Colonic mucosa (tissue), 4 donors: ENCODE measurements at regions not wholly inside any gene's neighbourhood (a gene's known extent, or its start where the extent isn't known, plus 50 kb on each side); places are given as distances from the start of the nearest gene placed in this dataset.

Experiments used
- DNase-seq: peaks from one replicate; pipeline ENCODE4 v3.0.0-alpha.2; 2020
- H3K27ac ChIP-seq: fragments of 200-600 bp; one replicate; pipeline ENCODE4 v1.8.0; 2021
- H3K27me3 ChIP-seq: fragments of 200-600 bp; one replicate; pipeline ENCODE4 v1.8.0; 2021
- H3K36me3 ChIP-seq: fragments of 200-600 bp; one replicate; pipeline ENCODE4 v1.8.0; 2021
- H3K4me1 ChIP-seq: fragments of 200-600 bp; one replicate; pipeline ENCODE4 v1.8.0; 2021; ENCODE audit warnings: mild to moderate bottlenecking
- H3K4me3 ChIP-seq: fragments of 200-600 bp; one replicate; pipeline ENCODE4 v1.8.0; 2021
- H3K9ac ChIP-seq, 2 donors: one replicate each; pipeline ENCODE4 v1.7.0; 2013; ENCODE audit warnings: control low read depth in 2 of 2, low read depth in 2 of 2, low read length in 2 of 2
- H3K9me3 ChIP-seq: fragments of 200-600 bp; one replicate; pipeline ENCODE4 v1.8.0; 2021
- intact Hi-C: fragments of 100-400 bp; cut with DNase I; formaldehyde crosslinking; loops from one replicate; pipeline ENCODE4 v1.14.1; 2022
- TF ChIP-seq, protein P1 (sequence below): fragments of 200-600 bp; IDR thresholded peaks from one replicate; pipeline ENCODE4 v1.8.0; 2022; ENCODE audit warnings: antibody characterized with exemption, mild to moderate bottlenecking
- donor health status: healthy.
- donor health status: DM: no; HTN: no; CAD: no.
- donor health status: DM: no; HTN: no; CAD: no.

DNA sequence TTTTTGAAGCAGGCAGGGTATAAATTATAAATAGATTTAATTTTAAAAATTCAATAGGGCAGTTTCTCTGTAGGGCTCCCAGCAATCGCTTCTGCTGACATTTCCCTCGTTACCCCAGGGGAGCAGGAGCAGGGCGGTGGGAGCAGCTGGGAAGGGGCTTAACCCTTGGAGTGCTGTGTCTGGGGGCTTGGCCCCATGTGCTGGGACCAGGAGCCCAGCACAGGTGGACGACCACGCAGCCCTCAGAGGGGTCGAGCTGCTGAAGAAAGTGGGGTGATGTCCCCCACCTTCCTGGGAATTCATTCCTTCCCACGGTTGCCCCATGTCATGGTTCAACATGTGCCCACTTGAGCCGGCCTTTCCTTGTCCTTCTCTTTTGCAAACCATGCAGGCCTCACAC, 67.5 kb upstream of the STX16 start:
- no peak overlapping the region for H3K9ac ChIP-seq
- TF ChIP-seq, protein P1, sequence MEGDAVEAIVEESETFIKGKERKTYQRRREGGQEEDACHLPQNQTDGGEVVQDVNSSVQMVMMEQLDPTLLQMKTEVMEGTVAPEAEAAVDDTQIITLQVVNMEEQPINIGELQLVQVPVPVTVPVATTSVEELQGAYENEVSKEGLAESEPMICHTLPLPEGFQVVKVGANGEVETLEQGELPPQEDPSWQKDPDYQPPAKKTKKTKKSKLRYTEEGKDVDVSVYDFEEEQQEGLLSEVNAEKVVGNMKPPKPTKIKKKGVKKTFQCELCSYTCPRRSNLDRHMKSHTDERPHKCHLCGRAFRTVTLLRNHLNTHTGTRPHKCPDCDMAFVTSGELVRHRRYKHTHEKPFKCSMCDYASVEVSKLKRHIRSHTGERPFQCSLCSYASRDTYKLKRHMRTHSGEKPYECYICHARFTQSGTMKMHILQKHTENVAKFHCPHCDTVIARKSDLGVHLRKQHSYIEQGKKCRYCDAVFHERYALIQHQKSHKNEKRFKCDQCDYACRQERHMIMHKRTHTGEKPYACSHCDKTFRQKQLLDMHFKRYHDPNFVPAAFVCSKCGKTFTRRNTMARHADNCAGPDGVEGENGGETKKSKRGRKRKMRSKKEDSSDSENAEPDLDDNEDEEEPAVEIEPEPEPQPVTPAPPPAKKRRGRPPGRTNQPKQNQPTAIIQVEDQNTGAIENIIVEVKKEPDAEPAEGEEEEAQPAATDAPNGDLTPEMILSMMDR = no peak
- DNase-seq = no peak
- H3K27ac ChIP-seq = no peak overlapping the region
- no peak overlapping the region for H3K4me3 ChIP-seq
- no peaks in the 10 kb centered on the region for H3K27me3 ChIP-seq
- no peaks in the 10 kb centered on the region for H3K36me3 ChIP-seq
- intact Hi-C loops = no loop called here
- H3K9me3 ChIP-seq = no peaks in the 10 kb centered on the region
- no peaks in the 10 kb centered on the region for H3K4me1 ChIP-seq

DNA sequence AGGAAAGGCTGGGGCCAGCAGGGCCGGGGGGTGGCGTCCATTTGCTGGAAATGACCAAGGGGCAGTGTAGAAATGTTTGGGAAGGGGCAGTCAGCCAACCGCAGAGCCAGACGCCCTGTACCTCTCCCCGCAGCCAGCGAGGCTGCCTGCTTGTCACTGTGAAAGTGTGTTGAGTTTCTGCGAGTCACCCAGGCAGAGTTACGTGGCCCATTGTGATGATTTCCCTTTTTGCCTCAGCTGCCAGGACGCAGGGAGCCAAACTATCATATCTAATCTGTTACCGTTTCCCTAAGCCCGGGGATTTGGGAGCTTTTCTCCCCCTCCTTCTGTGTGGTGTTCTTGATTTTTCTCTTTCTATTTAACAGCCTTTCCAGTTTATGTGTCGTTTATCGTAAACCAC, 67.9 kb upstream of the STX16 start:
- Histone ChIP-seq H3K9ac (no peak overlapping the region), H3K9me3 (no peaks in the 10 kb centered on the region), H3K27ac (no peak overlapping the region), H3K27me3 (no peaks in the 10 kb centered on the region), H3K36me3 (no peaks in the 10 kb centered on the region), H3K4me1 (no peaks in the 10 kb centered on the region), H3K4me3 (no peak overlapping the region)
- DNase-seq = no peak
- TF ChIP-seq, protein P1 = no peak
- intact Hi-C loops = no loop called here

DNA sequence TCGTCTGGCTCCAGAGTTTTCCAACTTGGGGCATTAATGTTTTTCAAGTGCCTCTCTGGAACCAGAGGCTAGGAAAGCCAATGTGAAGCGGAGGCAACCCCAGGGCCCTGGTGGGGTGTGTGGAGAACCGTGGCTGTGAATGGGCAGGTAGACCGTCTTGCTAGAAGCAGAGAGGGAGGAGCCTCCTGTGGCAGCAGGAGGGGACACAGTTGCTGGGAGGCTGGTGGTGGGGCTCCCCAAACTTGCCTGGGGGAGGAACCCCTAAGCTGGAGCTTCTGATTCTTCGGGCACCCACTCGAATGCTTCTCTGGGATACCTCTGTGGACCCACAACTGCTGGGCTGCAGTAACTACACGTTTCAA, 65.3 kb upstream of the APCDD1L start:
- no peak overlapping the region for H3K4me3 ChIP-seq
- no peak overlapping the region for H3K27ac ChIP-seq
- H3K9ac ChIP-seq = no peak overlapping the region
- intact Hi-C loops = no loop called here
- no peaks in the 10 kb centered on the region for H3K36me3 ChIP-seq
- no peaks in the 10 kb centered on the region for H3K9me3 ChIP-seq
- H3K27me3 ChIP-seq = no peaks in the 10 kb centered on the region
- DNase-seq = no peak
- TF ChIP-seq, protein P1 = no peak
- H3K4me1 ChIP-seq = no peaks in the 10 kb centered on the region

DNA sequence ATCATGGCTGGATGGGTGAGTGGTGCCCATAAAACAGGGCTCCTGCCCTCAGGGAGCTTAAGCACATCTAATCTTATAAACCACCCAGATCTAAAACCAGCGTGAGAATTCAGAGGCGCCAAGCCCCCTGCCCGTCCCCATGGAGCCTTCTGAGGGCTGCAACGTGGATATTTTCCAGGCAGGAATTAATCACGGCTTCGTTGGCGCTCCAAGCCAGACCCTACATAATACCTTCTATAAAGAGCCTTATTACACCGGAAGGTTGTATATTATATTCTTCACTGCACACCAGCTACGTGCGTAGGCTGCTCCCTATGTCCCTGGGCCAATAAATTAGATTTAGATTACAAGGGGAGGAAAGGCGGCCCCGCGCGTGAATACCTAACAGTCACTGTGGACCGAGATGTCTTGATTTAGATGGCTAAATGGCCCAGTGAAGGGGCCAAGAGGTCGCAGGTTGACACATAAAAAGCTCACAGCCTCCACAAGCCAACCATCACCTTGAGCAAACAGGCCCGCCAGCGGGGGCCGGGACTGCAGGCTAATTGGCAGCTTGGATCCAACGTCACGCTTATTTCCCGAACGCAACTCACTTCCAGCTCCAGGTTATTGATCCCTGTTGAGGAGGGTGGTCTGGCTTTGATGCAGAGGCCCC, 64.7 kb upstream of the APCDD1L start:
- TF ChIP-seq, protein P1 = no peak
- Histone ChIP-seq H3K9me3 (no peaks in the 10 kb centered on the region), H3K36me3 (no peaks in the 10 kb centered on the region), H3K27me3 (no peaks in the 10 kb centered on the region), H3K4me1 (no peaks in the 10 kb centered on the region), H3K4me3 (no peak overlapping the region), H3K27ac (no peak overlapping the region), H3K9ac (no peak overlapping the region)
- intact Hi-C loops = no loop called here
- no peak for DNase-seq

DNA sequence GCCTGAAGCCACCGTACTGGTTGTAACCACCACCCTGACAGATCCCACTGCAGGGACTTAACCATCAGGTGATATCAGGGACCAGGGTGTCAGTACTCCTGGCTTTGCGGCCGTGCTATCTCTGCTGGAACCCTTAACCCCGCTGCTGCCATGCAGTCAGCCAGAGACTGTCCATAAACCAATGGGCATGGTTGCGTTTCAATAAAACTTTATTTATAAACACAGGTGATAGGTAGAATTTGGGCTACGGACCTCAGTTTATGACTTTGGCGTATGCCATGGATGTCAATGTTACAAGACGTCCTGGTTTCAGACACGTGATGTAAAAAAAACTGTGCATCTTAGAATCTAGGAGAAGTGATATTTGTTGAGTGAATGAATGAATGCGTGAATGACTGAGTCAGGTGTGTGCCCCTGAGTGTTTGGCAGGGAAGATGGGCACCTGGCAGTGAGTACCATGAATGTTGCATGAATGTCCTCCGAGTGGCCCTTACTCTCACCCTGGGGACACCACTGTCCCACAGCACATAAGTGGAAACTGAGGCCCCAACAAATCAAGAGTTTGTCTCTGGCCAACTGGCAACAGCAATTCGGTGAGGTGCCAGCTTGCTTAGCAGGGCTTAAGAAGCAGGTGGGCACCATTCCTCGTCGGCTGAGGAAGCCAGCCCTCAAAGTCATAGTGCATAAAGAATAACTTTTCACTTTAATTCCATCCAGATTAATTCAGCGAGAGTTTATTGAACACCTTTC, 64.0 kb upstream of the APCDD1L start:
- Histone ChIP-seq H3K9ac (no peak overlapping the region), H3K4me3 (no peak overlapping the region), H3K27me3 (no peaks in the 10 kb centered on the region), H3K4me1 (no peaks in the 10 kb centered on the region), H3K27ac (no peak overlapping the region), H3K9me3 (no peaks in the 10 kb centered on the region), H3K36me3 (no peaks in the 10 kb centered on the region)
- TF ChIP-seq, protein P1 = no peak
- intact Hi-C loops = no loop called here
- no peak for DNase-seq
